ENCODE measurements at regions not wholly inside any gene's neighbourhood (a gene's known extent, or its start where the extent isn't known, plus 50 kb on each side); places are given as distances from the start of the nearest gene placed in this dataset.
A peak's percentile ranks its signal among the peaks of the same experiment; 100 is the strongest.
"Not testable (repeated sequence)": the region's sequence is repeated elsewhere in the genome, so short reads cannot be mapped to it uniquely, and the experiment has no call there.

- DNase-seq (ENCODE audit: low spot score): no peak
These were observed 228.9 kb downstream of the ANKRD60 start for GRCh38 chr20:57999465-58000111.

GRCh38 chr20:57998981-57999464, 229.4 kb downstream of the ANKRD60 start:
- DNase-seq (ENCODE audit: low spot score): no peak

GRCh38 chr20:57998276-57998675, 230.2 kb downstream of the ANKRD60 start:
- no peak for DNase-seq (ENCODE audit: low spot score)

- peak; percentile 74 for DNase-seq (ENCODE audit: low spot score)
These were observed 231.2 kb downstream of the ANKRD60 start for GRCh38 chr20:57996936-57997890.

- DNase-seq (ENCODE audit: low spot score): no peak
These were observed 232.0 kb downstream of the ANKRD60 start for GRCh38 chr20:57996465-57996864.

GRCh38 chr20:57995381-57995977, 233.0 kb downstream of the ANKRD60 start:
- DNase-seq (ENCODE audit: low spot score): no peak

- DNase-seq (ENCODE audit: low spot score): no peak
These were observed 234.6 kb downstream of the ANKRD60 start for GRCh38 chr20:57993716-57994431.

- peak; percentile 91 for DNase-seq (ENCODE audit: low spot score)
These were observed 237.1 kb downstream of the ANKRD60 start for GRCh38 chr20:57991211-57991881.

GRCh38 chr20:57990396-57990987, 238.0 kb downstream of the ANKRD60 start:
- DNase-seq (ENCODE audit: low spot score): peak; percentile 68

- no peak for DNase-seq (ENCODE audit: low spot score)
These were observed 239.6 kb downstream of the ANKRD60 start for GRCh38 chr20:57988828-57989227.

GRCh38 chr20:57988422-57988821, 240.0 kb downstream of the ANKRD60 start:
- no peak for DNase-seq (ENCODE audit: low spot score)

- no peak for DNase-seq (ENCODE audit: low spot score)
These were observed 240.8 kb downstream of the ANKRD60 start for GRCh38 chr20:57987659-57988058.

- DNase-seq (ENCODE audit: low spot score): no peak
These were observed 241.8 kb downstream of the ANKRD60 start for GRCh38 chr20:57986666-57987065.

- DNase-seq (ENCODE audit: low spot score): no peak
These were observed 243.2 kb downstream of the ANKRD60 start for GRCh38 chr20:57985278-57985677.

- DNase-seq (ENCODE audit: low spot score): no peak
These were observed 245.4 kb downstream of the ANKRD60 start for GRCh38 chr20:57983082-57983481.

GRCh38 chr20:57980506-57980905, 247.9 kb downstream of the ANKRD60 start:
- no peak for DNase-seq (ENCODE audit: low spot score)

GRCh38 chr20:57977569-57977968, 250.9 kb downstream of the ANKRD60 start:
- no peak for DNase-seq (ENCODE audit: low spot score)

- no peak for DNase-seq (ENCODE audit: low spot score)
These were observed 251.3 kb downstream of the ANKRD60 start for GRCh38 chr20:57977141-57977540.

- DNase-seq (ENCODE audit: low spot score): no peak
These were observed 253.6 kb downstream of the ANKRD60 start for GRCh38 chr20:57974863-57975262.

- DNase-seq (ENCODE audit: low spot score): no peak
These were observed 254.6 kb downstream of the ANKRD60 start for GRCh38 chr20:57973886-57974285.

GRCh38 chr20:57971583-57971982, 256.9 kb downstream of the ANKRD60 start:
- not testable (repeated sequence) for DNase-seq (ENCODE audit: low spot score)
